ENCODE measurements at regions not wholly inside any gene's neighbourhood (a gene's known extent, or its start where the extent isn't known, plus 50 kb on each side); places are given as distances from the start of the nearest gene placed in this dataset.

- FAIRE-seq = no peak
- TF ChIP-seq POLR2AphosphoS5 (IDR thresholded peaks at IDR 0.05; ENCODE audit: insufficient read depth, low read depth, low read length) (no peak), FOS (IDR thresholded peaks at IDR 0.05; ENCODE audit: borderline replicate concordance, insufficient read depth, low read length) (no peak), GATA2 (IDR thresholded peaks at IDR 0.05; ENCODE audit: insufficient read depth, insufficient read length, low read depth, low read length) (no peak)
- Histone ChIP-seq H3K9me3 (replicated peaks; ENCODE audit: control insufficient read depth, insufficient read depth, low read length) (no peaks in the 10 kb centered on the region), H3K9ac (replicated peaks; ENCODE audit: extremely low read depth, insufficient read depth, low read length) (no peak overlapping the region), H3K4me1 (ENCODE audit: control insufficient read depth, extremely low read depth, insufficient read depth, low read length) (peaks cover 14% of the 10 kb centered on the region), H3K9me1 (replicated peaks; ENCODE audit: control insufficient read depth, extremely low read depth, insufficient read depth, low read length) (no peaks in the 10 kb centered on the region), H3K27ac (ENCODE audit: insufficient read depth, low read depth, low read length) (no peak overlapping the region), H3K79me2 (ENCODE audit: control insufficient read depth, insufficient read depth, low read length) (no peaks in the 10 kb centered on the region), H2AFZ (ENCODE audit: low read depth, low read length) (no peak overlapping the region), H4K20me1 (replicated peaks; ENCODE audit: control insufficient read depth, extremely low read depth, insufficient read depth, low read length) (no peaks in the 10 kb centered on the region), H3K36me3 (ENCODE audit: control insufficient read depth in 2 of 2, extremely low read depth in 1 of 2, insufficient read depth in 2 of 2, low read length in 2 of 2) (no peaks in the 10 kb centered on the region), H3K4me2 (ENCODE audit: insufficient read depth, low read length) (no peak overlapping the region), H3K4me3 (replicated peaks in 1 of 3; ENCODE audit: insufficient read depth in 1 of 3, low read depth in 1 of 3, low read length in 3 of 3) (no peak overlapping the region), H3K27me3 (ENCODE audit: control insufficient read depth in 2 of 2, insufficient read depth in 2 of 2, low read length in 2 of 2) (no peaks in the 10 kb centered on the region)
- dilution Hi-C loops (cut with MboI; ENCODE audit: extremely low pct_ligation_motif_present, low sequenced_read_pairs) (no loop called here), intact Hi-C loops (cut with micrococcal nuclease) (loop anchor here (5.0 to 10.0 kb wide), 4 partner anchors 84 to 709 kb away; partner anchors contain the start of gene PRKRIP1)
- BruUV-seq (replicated peaks) = no TSS peak
- ChIA-PET POLR2A (no interaction called here), CTCF (interaction anchor here (0.9 to 2.1 kb wide), 8 partner anchors 18 to 550 kb away, joined by 3 to 11 read pairs (median 4); no protein-coding TSS in a partner anchor)
- no peak for DNase-seq (ENCODE audit: low read depth, low spot score)
Measured at GRCh38 chr7:101686030-101686429, 56.9 kb upstream of the MYL10 start.

DNA sequence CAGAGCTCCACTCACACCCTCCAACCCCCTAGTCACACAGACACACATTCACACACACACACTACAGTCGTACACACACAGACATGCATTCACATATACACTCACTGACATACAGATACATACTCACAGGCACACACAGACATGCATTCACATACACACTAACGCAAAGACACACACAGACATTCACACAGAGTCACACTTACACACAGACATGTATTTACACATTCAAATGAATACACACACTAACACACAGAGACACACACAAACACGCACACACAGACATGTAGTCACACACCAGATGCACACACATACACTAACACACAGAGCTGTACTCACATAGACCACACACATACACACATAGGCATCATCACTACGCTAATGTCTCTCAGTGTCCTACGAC is 58.0 kb upstream of the MYL10 start:
- H3K9me1 ChIP-seq (replicated peaks; ENCODE audit: control insufficient read depth, extremely low read depth, insufficient read depth, low read length) = no peaks in the 10 kb centered on the region
- intact Hi-C loops (cut with micrococcal nuclease) = loop anchor here (5.0 to 10.0 kb wide), 4 partner anchors 85 to 708 kb away; partner anchors contain the start of gene PRKRIP1
- H3K4me2 ChIP-seq (ENCODE audit: insufficient read depth, low read length) = no peak overlapping the region
- H3K9ac ChIP-seq (replicated peaks; ENCODE audit: extremely low read depth, insufficient read depth, low read length) = no peak overlapping the region
- no peak for FAIRE-seq
- H3K27me3 ChIP-seq (ENCODE audit: control insufficient read depth in 2 of 2, insufficient read depth in 2 of 2, low read length in 2 of 2) = no peaks in the 10 kb centered on the region
- no TSS peak for BruUV-seq (replicated peaks)
- no peak for DNase-seq (ENCODE audit: low read depth, low spot score)
- no peaks in the 10 kb centered on the region for H3K9me3 ChIP-seq (replicated peaks; ENCODE audit: control insufficient read depth, insufficient read depth, low read length)
- POLR2A ChIA-PET = interaction anchor here (0.6 kb wide), 1 partner anchor 45 kb away, joined by 3 read pairs; no protein-coding TSS in a partner anchor
- no peaks in the 10 kb centered on the region for H3K79me2 ChIP-seq (ENCODE audit: control insufficient read depth, insufficient read depth, low read length)
- H2AFZ ChIP-seq (ENCODE audit: low read depth, low read length) = no peak overlapping the region
- CTCF ChIA-PET = interaction anchor here (0.9 to 2.1 kb wide), 11 partner anchors 38 to 586 kb away, joined by 3 to 11 read pairs (median 4); no protein-coding TSS in a partner anchor
- dilution Hi-C loops (cut with MboI; ENCODE audit: extremely low pct_ligation_motif_present, low sequenced_read_pairs) = no loop called here
- no peak overlapping the region for H3K4me3 ChIP-seq (replicated peaks in 1 of 3; ENCODE audit: insufficient read depth in 1 of 3, low read depth in 1 of 3, low read length in 3 of 3)
- H3K36me3 ChIP-seq (ENCODE audit: control insufficient read depth in 2 of 2, extremely low read depth in 1 of 2, insufficient read depth in 2 of 2, low read length in 2 of 2) = no peaks in the 10 kb centered on the region
- TF ChIP-seq POLR2AphosphoS5 (IDR thresholded peaks at IDR 0.05; ENCODE audit: insufficient read depth, low read depth, low read length) = no peak
- no peak for TF ChIP-seq POLR2A (IDR thresholded peaks at IDR 0.05; ENCODE audit: low read depth, low read length)
- TF ChIP-seq, protein P1, sequence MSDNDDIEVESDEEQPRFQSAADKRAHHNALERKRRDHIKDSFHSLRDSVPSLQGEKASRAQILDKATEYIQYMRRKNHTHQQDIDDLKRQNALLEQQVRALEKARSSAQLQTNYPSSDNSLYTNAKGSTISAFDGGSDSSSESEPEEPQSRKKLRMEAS (IDR thresholded peaks at IDR 0.05; ENCODE audit: insufficient read depth, insufficient read length) = no peak
- no peak for TF ChIP-seq MYC (IDR thresholded peaks at IDR 0.05; ENCODE audit: low read depth, low read length)
- TF ChIP-seq, protein P2, sequence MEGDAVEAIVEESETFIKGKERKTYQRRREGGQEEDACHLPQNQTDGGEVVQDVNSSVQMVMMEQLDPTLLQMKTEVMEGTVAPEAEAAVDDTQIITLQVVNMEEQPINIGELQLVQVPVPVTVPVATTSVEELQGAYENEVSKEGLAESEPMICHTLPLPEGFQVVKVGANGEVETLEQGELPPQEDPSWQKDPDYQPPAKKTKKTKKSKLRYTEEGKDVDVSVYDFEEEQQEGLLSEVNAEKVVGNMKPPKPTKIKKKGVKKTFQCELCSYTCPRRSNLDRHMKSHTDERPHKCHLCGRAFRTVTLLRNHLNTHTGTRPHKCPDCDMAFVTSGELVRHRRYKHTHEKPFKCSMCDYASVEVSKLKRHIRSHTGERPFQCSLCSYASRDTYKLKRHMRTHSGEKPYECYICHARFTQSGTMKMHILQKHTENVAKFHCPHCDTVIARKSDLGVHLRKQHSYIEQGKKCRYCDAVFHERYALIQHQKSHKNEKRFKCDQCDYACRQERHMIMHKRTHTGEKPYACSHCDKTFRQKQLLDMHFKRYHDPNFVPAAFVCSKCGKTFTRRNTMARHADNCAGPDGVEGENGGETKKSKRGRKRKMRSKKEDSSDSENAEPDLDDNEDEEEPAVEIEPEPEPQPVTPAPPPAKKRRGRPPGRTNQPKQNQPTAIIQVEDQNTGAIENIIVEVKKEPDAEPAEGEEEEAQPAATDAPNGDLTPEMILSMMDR (IDR thresholded peaks at IDR 0.05; ENCODE audit: extremely low read depth in 1 of 2, insufficient read depth in 1 of 2, low read depth in 1 of 2, low read length in 2 of 2) = no peak
- no peak for TF ChIP-seq EZH2 (IDR thresholded peaks at IDR 0.05; ENCODE audit: borderline replicate concordance, low read depth, low read length, severe bottlenecking)
- no peak for TF ChIP-seq GATA2 (IDR thresholded peaks at IDR 0.05; ENCODE audit: insufficient read depth, insufficient read length, low read depth, low read length)
- no peak for TF ChIP-seq FOS (IDR thresholded peaks at IDR 0.05; ENCODE audit: borderline replicate concordance, insufficient read depth, low read length)
- TF ChIP-seq JUN (IDR thresholded peaks at IDR 0.05; ENCODE audit: borderline replicate concordance, insufficient read depth, insufficient read length, low read depth) = no peak
- no peak overlapping the region for H3K27ac ChIP-seq (ENCODE audit: insufficient read depth, low read depth, low read length)
- peaks cover 6% of the 10 kb centered on the region for H3K4me1 ChIP-seq (ENCODE audit: control insufficient read depth, extremely low read depth, insufficient read depth, low read length)
- no peaks in the 10 kb centered on the region for H4K20me1 ChIP-seq (replicated peaks; ENCODE audit: control insufficient read depth, extremely low read depth, insufficient read depth, low read length)
